GM19397 (cell line): ENCODE measurements at regions not wholly inside any gene's neighbourhood (a gene's known extent, or its start where the extent isn't known, plus 50 kb on each side); places are given as distances from the start of the nearest gene placed in this dataset.
A peak's percentile ranks its signal among the peaks of the same experiment; 100 is the strongest.

Experiments
- ATAC-seq: cut with Tn5 transposase; IDR thresholded peaks from one replicate; pipeline ENCODE4 v1.9.1; 2021; ENCODE audit warnings: mild to moderate bottlenecking, moderate library complexity; ENCODE audit not compliant: unreplicated experiment

DNA sequence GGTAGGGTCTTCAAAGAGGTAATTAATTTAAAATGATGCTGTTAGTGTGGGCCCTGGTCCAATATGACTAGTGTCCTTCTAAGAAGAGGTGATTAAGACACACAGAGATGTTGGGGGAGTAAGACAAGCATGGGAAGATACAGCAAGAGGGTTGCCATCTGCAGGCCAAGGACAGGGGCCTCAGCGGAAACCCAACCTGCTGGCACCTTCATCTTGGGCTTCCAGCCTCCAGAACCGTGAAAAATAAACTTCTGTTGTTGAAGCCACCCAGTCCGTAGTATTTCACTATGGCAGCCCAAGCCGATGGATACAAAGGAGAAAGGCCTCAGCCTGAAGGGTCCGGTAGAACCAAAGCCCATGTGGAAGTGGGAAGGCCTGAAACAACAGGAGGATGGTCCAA, 161.7 kb upstream of the UBE2E1 start:
- ATAC-seq = no peak

DNA sequence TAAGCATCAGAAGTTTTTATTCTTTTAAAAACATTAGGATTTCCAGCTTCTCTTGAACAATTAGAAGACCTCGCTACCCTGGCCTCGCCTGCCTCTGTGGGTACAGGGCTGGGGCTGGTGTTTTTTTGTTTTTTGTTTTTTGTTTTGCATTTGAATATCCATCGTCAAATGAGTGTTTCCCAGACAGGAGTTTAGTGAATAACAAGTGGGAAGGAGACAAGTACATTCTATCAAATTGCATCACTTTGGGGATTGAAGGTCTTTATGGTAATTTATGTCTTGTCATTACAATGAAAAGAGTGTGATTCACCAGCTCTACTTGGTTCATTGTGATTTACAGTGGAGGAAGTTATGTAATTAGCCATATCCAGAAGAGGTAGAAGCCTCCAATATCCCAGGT, 161.1 kb upstream of the UBE2E1 start:
- no peak for ATAC-seq

- no peak for ATAC-seq
Measured at GRCh38 chr3:23645533-23646183, 160.1 kb upstream of the UBE2E1 start.

GRCh38 chr3:23646184-23646920, 159.4 kb upstream of the UBE2E1 start:
- ATAC-seq = no peak

DNA sequence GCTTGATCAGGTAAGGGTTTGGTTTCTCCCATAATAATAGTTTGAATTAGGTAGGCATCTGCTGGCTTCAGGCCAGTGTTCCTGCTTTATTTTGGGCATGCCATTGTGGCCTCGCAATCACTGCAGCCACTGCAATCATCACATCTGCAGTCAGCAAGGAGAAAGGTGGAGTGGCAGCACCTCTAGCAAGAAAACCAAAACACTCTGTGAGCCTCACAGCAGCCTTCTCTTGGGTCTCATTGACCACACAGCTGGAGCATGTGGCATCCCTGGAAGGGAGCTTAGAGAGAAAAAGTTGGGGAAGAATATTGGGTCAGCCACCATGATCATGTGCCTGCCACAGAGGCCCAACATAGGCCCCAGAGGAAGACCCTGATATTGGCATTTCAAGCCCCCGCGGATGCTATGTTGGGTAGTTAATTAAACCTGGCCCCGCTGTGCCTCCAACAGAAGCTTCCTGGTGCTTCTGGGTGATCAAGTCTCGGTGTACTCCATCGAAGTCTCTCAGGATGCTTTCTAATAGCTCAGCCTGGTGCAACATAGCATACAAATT, 158.0 kb upstream of the UBE2E1 start:
- ATAC-seq = no peak

GRCh38 chr3:23648326-23648995, 157.3 kb upstream of the UBE2E1 start:
- no peak for ATAC-seq

GRCh38 chr3:23648996-23649395, 156.8 kb upstream of the UBE2E1 start:
- ATAC-seq = no peak

DNA sequence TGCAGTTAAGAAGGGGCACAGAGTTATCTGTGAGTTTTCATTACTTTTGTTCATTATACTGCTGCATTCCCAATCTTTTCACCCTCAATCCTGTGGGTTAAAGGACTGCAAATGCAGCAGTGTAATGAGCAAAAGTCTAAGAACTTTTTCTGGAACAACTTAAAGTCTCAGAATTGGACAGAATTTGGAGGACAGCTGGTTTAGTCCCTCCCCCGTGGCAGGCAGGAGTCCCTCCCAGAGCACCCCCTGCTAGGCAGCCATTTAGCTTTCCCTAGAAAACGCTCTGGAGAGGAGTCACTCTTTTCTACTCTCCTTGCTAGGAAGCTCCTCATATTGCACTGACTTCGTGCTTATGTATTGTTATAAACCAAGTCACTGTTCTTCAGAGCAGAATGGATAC, 156.3 kb upstream of the UBE2E1 start:
- no peak for ATAC-seq

DNA sequence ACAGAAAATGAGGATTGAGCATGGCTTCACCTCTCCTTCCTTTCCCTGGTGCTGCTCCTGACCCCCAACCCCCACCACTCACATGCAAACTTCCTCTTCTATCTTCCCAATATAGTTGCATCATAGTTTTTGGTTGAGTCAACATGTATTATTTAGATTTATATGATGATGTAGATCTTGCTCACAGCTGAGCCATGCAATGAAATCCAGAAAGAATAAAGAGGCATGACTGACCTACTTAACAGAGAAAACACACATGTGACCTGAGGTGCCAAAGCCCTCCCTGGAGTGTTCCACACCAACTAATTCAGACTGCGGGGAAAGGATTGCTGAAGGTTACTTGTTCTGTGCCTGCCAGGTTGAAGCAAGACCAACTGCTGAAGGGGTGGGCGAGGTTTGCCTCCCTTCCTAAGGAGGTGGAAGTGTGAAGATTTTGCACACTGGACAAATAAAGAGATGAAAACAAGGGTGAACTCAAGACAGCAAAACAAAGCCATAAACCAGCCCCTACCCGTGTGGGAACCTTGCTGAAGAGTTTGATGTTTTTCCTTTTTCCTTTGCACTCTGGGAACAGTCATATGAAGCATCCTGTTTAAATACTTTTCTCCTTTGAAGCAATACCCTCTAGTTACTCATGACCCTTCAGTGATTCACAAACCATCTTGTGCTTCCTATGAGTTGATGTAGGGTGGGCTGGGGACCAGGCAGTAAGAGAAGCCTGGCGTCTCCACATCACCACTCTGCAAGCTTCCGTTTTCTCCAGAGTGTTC, 155.2 kb upstream of the UBE2E1 start:
- no peak for ATAC-seq

GRCh38 chr3:23653647-23654525, 151.9 kb upstream of the UBE2E1 start:
- ATAC-seq = peak; percentile 90

GRCh38 chr3:23654571-23654970, 151.2 kb upstream of the UBE2E1 start:
- ATAC-seq = no peak

DNA sequence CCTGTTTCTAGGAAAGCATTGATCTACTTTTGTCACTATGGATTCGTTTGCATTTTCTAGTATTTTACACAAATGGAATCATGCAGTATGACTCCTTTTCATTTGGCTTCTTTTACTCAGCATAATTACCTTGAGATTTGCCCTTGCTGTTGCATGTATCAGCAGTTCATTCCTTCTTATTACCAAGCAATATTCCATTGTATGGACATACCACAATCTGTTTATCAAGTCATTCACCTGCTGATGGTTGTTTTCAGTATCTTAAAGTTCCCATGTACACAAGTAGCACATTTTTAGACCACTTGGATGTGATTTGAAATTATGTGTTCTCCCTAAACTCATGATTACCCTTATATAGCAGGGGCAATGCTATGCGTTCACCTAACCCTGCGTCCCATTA, 150.0 kb upstream of the UBE2E1 start:
- no peak for ATAC-seq

DNA sequence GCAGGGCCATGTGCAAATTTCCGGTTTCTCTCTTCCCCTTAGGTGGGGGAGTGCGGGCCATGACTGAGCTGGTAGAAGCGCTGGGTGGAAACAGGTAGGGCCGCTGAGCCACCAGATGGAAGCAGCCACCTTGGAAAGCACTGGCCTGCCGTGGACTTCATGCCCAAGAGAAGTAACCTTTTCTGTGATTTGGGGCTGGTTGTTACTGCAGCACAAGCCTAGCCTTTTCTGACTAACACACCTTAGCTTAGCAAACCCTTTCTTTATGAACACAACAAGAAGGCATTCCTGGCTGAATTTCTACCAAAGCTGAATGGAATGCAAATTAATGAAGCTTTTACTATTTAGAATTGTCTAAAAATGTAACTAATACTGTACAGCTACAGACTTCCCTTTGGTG, 149.6 kb upstream of the UBE2E1 start:
- ATAC-seq = no peak

- ATAC-seq = no peak
Measured at GRCh38 chr3:23656821-23657220, 148.9 kb upstream of the UBE2E1 start.

- no peak for ATAC-seq
Measured at GRCh38 chr3:23657647-23658046, 148.1 kb upstream of the UBE2E1 start.

DNA sequence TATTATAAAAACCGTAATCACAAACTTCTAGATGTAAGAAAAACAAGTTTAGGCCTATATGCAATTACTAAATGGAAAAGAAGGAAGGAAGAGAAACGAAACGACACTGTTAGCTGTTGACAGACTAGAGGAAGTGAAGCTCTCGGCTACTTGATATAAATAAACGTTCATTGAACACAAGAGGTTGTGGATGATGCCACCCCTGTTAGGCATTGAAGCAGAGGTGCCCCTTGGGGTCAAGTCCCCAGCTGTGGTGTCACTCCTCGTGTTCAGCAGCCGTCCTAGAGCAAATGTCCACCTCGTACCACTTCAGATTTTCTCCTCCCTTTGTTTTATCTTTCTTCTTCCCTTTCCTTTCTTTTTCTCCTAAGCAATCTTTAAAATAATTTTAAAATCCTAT, 146.5 kb upstream of the UBE2E1 start:
- peak; percentile 59 for ATAC-seq

DNA sequence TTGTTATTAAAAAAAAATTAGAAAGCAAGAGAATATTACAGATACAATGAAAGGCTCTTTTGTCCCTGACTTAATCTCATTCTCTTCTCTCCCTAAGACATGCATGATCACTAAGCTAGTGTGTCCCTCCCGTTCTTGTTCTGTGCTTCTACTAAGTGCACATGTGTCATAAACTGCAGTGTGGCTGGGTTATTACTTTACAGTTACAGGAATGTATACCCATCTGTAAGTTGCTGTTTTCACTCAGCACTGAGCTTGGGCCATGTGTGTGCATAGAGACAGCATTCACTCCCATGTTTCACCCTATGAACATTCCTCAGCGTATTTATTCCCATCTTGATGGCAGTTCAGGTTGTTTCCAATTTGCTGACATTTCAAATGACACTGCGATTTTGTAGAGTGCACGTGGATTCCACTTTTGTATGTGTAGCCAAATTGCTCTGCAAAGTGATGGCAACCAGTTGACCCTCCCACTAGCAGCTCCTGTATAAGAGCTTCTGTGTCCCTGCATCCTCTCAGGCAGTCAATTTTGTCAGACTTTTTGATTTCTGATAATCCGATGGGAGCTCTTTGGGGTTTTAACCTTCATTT, 145.8 kb upstream of the UBE2E1 start:
- ATAC-seq = no peak

GRCh38 chr3:23662079-23662617, 143.6 kb upstream of the UBE2E1 start:
- no peak for ATAC-seq

GRCh38 chr3:23663246-23663645, 142.5 kb upstream of the UBE2E1 start:
- no peak for ATAC-seq
